ENCODE measurements at regions not wholly inside any gene's neighbourhood (a gene's known extent, or its start where the extent isn't known, plus 50 kb on each side); places are given as distances from the start of the nearest gene placed in this dataset.

GRCh38 chr2:104638190-104638858, 215.6 kb upstream of the POU3F3 start:
- TF ChIP-seq SMARCC2 (IDR thresholded peaks at IDR 0.05) (no peak), CC2D1A (CRISPR knock-in tag; IDR thresholded peaks at IDR 0.05) (no peak), YY1 (IDR thresholded peaks at IDR 0.05; ENCODE audit: insufficient read depth, insufficient replicate concordance, low read depth, low read length) (no peak), ZNF891 (CRISPR knock-in tag; IDR thresholded peaks at IDR 0.05) (no peak), SALL1 (CRISPR knock-in tag; IDR thresholded peaks at IDR 0.05) (no peak), HOMEZ (CRISPR knock-in tag; IDR thresholded peaks at IDR 0.05; ENCODE audit: low read depth) (no peak)
- TF ChIP-seq, protein P1, sequence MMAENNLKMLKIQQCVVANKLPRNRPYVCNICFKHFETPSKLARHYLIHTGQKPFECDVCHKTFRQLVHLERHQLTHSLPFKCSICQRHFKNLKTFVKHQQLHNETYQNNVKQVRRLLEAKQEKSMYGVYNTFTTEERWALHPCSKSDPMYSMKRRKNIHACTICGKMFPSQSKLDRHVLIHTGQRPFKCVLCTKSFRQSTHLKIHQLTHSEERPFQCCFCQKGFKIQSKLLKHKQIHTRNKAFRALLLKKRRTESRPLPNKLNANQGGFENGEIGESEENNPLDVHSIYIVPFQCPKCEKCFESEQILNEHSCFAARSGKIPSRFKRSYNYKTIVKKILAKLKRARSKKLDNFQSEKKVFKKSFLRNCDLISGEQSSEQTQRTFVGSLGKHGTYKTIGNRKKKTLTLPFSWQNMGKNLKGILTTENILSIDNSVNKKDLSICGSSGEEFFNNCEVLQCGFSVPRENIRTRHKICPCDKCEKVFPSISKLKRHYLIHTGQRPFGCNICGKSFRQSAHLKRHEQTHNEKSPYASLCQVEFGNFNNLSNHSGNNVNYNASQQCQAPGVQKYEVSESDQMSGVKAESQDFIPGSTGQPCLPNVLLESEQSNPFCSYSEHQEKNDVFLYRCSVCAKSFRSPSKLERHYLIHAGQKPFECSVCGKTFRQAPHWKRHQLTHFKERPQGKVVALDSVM (CRISPR knock-in tag; IDR thresholded peaks at IDR 0.05), result no peak

All from HepG2 (cell line).